BJ (cell line): ENCODE measurements at regions not wholly inside any gene's neighbourhood (a gene's known extent, or its start where the extent isn't known, plus 50 kb on each side); places are given as distances from the start of the nearest gene placed in this dataset.
"Not testable (repeated sequence)": the region's sequence is repeated elsewhere in the genome, so short reads cannot be mapped to it uniquely, and the experiment has no call there.

Source experiments
- CTCF ChIA-PET: fragments of 350-600 bp; formaldehyde crosslinking; extraction: SDS; loops from one replicate; lab custom pipeline; 2021; ENCODE audit warnings: antibody characterized with exemption, inconsistent platforms; lab: Yijun Ruan, JAX
- POLR2A ChIA-PET: fragments of 300-600 bp; sonication (Branson Sonifier 250); formaldehyde crosslinking; extraction: SDS; loops from one replicate; lab custom pipeline; 2021; ENCODE audit warnings: antibody characterized with exemption; lab: Charles Lee
- DNase-seq: peaks from one replicate; pipeline ENCODE4 v3.0.0-alpha.2; 2011; ENCODE audit warnings: low read depth
- H3K27me3 ChIP-seq: 2 replicates; pipeline ENCODE4 v1.6.0; 2011; ENCODE audit warnings: low read length; ENCODE audit not compliant: control insufficient read depth, insufficient read depth
- H3K36me3 ChIP-seq: 2 replicates; pipeline ENCODE4 v1.5.1; 2011; ENCODE audit warnings: low read length; ENCODE audit not compliant: control insufficient read depth, insufficient read depth
- H3K4me3 ChIP-seq: 2 replicates; pipeline ENCODE4 v1.5.1; 2011; ENCODE audit warnings: low read depth, mild to moderate bottlenecking, control low read depth, low read length
- TF ChIP-seq, protein P1 (sequence below): IDR thresholded peaks from 2 replicates; pipeline ENCODE4 v1.5.1; 2011; ENCODE audit warnings: low read depth, mild to moderate bottlenecking, control low read depth, inconsistent platforms, low read length, moderate library complexity; ENCODE audit not compliant: insufficient read depth

DNA sequence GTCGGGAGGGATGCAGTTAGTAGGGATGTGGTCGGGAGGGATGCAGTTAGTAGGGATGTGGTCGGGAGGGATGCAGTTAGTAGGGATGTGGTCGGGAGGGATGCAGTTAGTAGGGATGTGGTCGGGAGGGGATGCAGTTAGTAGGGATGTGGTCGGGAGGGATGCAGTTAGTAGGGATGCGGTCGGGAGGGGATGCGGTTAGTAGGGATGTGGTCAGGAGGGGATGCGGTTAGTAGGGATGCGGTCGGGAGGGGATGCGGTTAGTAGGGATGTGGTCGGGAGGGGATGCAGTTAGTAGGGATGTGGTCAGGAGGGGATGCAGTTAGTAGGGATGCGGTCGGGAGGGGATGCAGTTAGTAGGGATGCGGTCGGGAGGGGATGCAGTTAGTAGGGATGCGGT, 96.2 kb downstream of the BDH1 start:
- H3K4me3 ChIP-seq, H3K27me3 ChIP-seq, POLR2A ChIA-PET, DNase-seq, H3K36me3 ChIP-seq, CTCF ChIA-PET: not testable (repeated sequence)

DNA sequence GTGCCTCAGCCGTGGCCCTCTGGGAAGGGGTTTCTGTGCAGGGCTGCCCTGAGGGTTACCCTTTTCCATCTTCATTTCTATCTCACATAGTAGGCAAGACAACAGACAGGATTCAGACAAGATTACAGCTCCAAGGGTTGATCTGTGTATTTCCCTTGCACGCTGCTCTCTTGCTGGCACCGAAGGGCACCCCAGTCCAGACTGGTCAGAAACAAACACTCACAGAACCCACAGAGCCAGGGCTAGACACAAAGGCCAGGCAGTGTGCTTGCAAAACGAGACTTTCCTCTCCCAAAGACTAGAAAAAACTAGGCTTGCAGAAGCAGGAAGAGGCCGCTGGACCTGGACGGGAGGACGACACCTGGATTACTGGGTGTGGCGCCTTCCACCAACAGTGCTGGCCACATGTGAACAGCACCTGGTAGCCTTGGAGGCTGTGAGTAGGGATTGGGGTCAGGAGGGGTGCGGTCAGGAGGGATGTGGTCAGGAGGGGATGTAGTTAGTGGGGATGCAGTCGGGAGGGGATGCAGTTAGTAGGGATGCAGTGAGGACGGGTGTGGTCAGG, 96.8 kb downstream of the BDH1 start:
- TF ChIP-seq, protein P1, sequence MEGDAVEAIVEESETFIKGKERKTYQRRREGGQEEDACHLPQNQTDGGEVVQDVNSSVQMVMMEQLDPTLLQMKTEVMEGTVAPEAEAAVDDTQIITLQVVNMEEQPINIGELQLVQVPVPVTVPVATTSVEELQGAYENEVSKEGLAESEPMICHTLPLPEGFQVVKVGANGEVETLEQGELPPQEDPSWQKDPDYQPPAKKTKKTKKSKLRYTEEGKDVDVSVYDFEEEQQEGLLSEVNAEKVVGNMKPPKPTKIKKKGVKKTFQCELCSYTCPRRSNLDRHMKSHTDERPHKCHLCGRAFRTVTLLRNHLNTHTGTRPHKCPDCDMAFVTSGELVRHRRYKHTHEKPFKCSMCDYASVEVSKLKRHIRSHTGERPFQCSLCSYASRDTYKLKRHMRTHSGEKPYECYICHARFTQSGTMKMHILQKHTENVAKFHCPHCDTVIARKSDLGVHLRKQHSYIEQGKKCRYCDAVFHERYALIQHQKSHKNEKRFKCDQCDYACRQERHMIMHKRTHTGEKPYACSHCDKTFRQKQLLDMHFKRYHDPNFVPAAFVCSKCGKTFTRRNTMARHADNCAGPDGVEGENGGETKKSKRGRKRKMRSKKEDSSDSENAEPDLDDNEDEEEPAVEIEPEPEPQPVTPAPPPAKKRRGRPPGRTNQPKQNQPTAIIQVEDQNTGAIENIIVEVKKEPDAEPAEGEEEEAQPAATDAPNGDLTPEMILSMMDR = no peak
- Histone ChIP-seq H3K27me3 (no peaks in the 10 kb centered on the region), H3K4me3 (no peak overlapping the region), H3K36me3 (no peaks in the 10 kb centered on the region)
- POLR2A ChIA-PET = no interaction called here
- CTCF ChIA-PET = interaction anchor here (0.6 to 0.8 kb wide), 2 partner anchors 31 to 51 kb away, joined by 3 to 4 read pairs; no protein-coding TSS in a partner anchor
- DNase-seq = no peak

DNA sequence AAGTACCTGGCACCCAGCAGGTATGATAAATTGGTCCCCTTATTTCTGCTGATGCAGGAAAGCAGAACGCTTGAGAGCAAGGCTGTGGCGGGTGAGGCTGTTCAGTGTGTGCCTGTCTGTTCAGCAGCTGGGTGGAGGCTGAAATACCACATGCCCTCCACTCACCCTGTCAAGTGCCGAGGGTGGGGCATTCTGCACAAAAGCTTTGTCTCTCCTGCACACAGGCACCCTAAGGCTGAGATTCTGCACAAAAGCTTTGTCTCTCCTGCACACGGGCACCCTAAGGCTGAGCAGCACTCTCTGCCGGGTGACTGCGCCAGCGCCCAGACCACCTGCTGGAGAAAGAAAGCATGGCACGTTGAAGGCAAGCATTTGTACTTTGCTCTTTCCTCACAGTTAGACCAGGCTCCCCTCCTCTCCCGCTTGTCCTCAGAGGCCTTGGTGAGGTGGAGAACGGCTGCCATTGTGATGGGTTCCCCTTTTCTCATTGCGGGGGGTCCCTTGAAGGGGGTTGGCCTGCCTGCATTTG, 97.5 kb downstream of the BDH1 start:
- ChIA-PET POLR2A (interaction anchor here (0.6 to 0.7 kb wide), 2 partner anchors 86 to 169 kb away, joined by 6 to 9 read pairs; no protein-coding TSS in a partner anchor), CTCF (interaction anchor here (0.6 to 0.8 kb wide), 2 partner anchors 32 to 343 kb away, joined by 3 read pairs; no protein-coding TSS in a partner anchor)
- no peaks in the 10 kb centered on the region for H3K36me3 ChIP-seq
- TF ChIP-seq, protein P1 = no peak
- H3K4me3 ChIP-seq = no peak overlapping the region
- H3K27me3 ChIP-seq = no peaks in the 10 kb centered on the region
- no peak for DNase-seq

DNA sequence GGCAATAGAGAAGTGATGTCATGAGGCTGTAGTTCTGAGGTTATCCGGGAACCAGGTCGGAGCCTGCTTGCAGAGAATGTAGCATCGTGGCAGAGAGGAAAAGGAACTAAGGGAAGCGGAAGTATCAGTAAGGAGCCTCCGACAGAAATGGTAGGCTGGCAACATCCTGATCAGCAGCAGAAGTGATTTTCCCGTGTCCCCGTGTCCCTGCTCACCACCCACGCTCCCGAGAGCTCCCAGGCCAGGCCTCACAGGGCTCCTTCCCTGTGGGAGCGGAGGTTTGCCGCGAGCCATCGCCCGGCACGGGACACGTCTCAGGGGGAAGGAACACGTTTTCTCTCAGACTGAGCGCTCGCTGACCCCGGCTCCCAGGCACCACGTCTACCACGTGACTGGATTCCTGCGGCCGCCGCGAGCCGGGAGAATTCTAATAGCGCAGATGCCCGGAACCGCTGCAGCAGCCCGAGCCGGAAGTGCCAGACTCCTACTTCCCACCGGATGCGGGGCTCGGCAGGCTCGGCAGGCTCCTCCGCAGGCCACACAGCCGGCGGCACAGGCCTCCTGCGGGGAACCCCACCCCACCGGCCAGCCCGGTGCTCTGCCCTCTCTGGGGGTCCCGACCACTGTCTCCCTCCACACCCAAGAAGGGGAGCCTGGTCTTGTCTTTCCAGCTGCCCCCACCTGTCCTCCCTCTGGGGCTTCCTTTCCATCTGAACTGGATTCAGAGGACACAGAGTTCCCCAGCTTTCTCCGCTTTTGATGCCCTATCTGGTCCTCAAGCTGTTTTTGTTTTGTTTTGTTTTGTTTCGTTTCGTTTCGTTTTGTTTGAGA, 99.3 kb downstream of the BDH1 start:
- POLR2A ChIA-PET = interaction anchor here (0.6 kb wide), 1 partner anchor 158 kb away, joined by 5 read pairs; no protein-coding TSS in a partner anchor
- peak; percentile 59 for DNase-seq
- CTCF ChIA-PET = interaction anchor here (0.8 kb wide), 1 partner anchor 200 kb away, joined by 4 read pairs; no protein-coding TSS in a partner anchor
- Histone ChIP-seq H3K4me3 (peak overlapping the region; percentile 42), H3K27me3 (no peaks in the 10 kb centered on the region), H3K36me3 (no peaks in the 10 kb centered on the region)
- TF ChIP-seq, protein P1 = no peak

DNA sequence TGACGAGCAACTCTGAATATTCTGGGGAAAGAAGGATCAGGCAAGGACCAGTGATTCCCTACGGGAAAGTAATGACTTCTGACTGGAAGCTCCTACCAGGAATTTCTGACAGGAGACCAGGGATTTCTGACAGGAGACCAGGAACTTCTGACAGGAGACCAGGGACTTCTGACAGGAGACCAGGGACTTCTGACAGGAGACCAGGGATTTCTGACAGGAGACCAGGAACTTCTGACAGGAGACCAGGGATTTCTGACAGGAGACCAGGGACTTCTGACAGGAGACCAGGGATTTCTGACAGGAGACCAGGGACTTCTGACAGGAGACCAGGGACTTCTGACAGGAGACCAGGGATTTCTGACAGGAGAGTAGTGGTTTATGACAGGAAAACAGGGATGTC, 100.9 kb downstream of the BDH1 start:
- not testable (repeated sequence) for DNase-seq, H3K4me3 ChIP-seq, H3K27me3 ChIP-seq, H3K36me3 ChIP-seq
- ChIA-PET POLR2A (interaction anchor here (0.7 kb wide), 1 partner anchor 13 kb away, joined by 4 read pairs; no protein-coding TSS in a partner anchor), CTCF (interaction anchor here (0.9 to 2.2 kb wide), 7 partner anchors 12 to 232 kb away, joined by 3 to 26 read pairs (median 5); no protein-coding TSS in a partner anchor)

DNA sequence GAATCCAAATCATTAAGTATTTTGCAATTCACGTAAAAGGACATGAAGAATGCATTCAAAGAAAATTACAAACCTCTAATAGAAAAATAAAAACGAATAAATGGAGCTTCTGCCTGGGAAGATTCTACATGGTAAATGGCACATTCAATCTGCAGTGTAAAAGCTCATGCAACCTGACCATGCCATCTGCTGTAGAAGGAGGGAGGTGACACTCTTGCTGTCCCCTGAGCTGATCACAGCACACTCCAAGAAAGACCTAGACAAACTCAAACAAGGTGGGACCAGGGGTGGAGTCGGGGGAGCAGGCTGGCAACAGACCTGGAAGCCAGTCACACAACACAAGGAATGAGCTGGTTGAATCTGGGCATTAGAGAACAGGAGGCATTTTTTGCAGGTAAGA, 101.8 kb downstream of the BDH1 start:
- DNase-seq = no peak
- ChIA-PET CTCF (interaction anchor here (0.6 to 2.2 kb wide), 10 partner anchors 11 to 231 kb away, joined by 3 to 26 read pairs (median 4); no protein-coding TSS in a partner anchor), POLR2A (no interaction called here)
- H3K27me3 ChIP-seq = no peaks in the 10 kb centered on the region
- no peaks in the 10 kb centered on the region for H3K36me3 ChIP-seq
- TF ChIP-seq, protein P1 = peak; percentile 34
- H3K4me3 ChIP-seq = no peak overlapping the region
